ENCODE measurements at regions not wholly inside any gene's neighbourhood (a gene's known extent, or its start where the extent isn't known, plus 50 kb on each side); places are given as distances from the start of the nearest gene placed in this dataset.

DNA sequence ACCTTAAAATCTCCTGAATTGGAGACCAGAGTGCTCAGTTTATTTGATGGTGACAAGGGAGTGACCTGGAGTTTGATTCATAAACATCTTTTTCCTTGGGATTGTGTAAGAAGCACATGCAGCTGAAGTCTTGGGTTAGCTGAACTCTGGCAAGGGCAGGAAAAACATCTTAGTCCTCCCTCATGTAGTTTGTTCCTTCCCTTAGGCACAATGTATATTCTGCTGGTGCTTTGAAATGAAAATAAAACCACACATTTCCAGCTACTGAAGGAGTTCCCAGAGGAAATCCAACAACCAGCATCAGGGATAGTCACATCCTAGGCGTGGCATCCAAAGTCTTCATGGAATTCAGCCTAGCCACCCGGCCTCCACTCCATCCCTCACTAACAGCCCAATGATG, 95.2 kb upstream of the PAPPA start:
- TF ChIP-seq, protein P1, sequence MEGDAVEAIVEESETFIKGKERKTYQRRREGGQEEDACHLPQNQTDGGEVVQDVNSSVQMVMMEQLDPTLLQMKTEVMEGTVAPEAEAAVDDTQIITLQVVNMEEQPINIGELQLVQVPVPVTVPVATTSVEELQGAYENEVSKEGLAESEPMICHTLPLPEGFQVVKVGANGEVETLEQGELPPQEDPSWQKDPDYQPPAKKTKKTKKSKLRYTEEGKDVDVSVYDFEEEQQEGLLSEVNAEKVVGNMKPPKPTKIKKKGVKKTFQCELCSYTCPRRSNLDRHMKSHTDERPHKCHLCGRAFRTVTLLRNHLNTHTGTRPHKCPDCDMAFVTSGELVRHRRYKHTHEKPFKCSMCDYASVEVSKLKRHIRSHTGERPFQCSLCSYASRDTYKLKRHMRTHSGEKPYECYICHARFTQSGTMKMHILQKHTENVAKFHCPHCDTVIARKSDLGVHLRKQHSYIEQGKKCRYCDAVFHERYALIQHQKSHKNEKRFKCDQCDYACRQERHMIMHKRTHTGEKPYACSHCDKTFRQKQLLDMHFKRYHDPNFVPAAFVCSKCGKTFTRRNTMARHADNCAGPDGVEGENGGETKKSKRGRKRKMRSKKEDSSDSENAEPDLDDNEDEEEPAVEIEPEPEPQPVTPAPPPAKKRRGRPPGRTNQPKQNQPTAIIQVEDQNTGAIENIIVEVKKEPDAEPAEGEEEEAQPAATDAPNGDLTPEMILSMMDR (IDR thresholded peaks at IDR 0.05): no peak
- no peak for TF ChIP-seq POLR2A (IDR thresholded peaks at IDR 0.05)
- no peak for TF ChIP-seq EP300 (IDR thresholded peaks at IDR 0.05)
- Histone ChIP-seq H3K4me3 (no peak overlapping the region), H3K36me3 (no peaks in the 10 kb centered on the region), H3K27me3 (no peaks in the 10 kb centered on the region), H3K4me1 (no peaks in the 10 kb centered on the region), H3K27ac (no peak overlapping the region), H3K9me3 (no peaks in the 10 kb centered on the region)
- 89 to 92% methylated on average over 2 of the region's 2 CpGs for WGBS, 2 donors
- no peak for DNase-seq (ENCODE audit: low spot score in 2 of 2)

DNA sequence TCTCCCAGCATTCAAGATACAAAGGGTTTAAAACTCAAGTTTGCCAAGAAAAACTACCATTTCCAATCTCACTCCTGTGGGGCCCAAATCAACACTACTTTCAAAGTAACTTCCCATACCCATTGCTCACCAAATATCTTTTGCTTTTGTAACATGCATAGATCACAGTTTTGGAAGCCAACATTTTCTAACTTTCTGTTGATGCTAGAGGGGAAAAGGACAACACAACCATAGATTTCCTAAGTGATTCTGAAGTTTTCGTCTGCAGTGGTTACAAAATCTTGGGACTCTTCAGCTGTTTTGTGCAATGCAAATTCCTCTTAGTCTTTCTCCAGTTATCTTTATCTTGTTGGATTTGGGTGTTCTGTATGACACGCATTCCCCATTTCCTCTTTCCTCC, 94.1 kb upstream of the PAPPA start:
- Histone ChIP-seq H3K27me3 (no peaks in the 10 kb centered on the region), H3K9me3 (no peaks in the 10 kb centered on the region), H3K4me1 (no peaks in the 10 kb centered on the region), H3K4me3 (no peak overlapping the region), H3K27ac (no peak overlapping the region), H3K36me3 (no peaks in the 10 kb centered on the region)
- TF ChIP-seq POLR2A (IDR thresholded peaks at IDR 0.05): no peak
- no peak for TF ChIP-seq EP300 (IDR thresholded peaks at IDR 0.05)
- TF ChIP-seq, protein P1 (IDR thresholded peaks at IDR 0.05): no peak
- WGBS, 2 donors: 83 to 87% methylated on average over 2 of the region's 2 CpGs
- DNase-seq (ENCODE audit: low spot score in 2 of 2): no peak

DNA sequence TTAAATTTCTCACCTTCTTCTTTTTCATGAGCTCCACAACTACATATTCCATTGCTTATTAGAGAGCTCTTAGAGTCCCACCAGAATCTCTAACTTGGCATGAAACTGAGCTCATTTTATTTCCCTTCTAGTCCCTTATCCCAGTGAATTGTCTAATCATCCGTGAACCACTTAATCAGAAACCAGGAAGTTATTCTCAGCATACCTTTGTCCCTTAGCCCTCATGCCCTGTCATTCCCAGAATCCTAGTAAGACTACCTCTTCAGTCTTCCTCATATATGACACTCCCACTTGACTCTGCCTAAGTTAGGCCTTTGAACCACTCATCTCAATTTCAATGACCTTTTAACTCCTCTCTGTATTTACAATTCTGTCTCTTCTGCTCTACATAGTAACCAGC, 93.0 kb upstream of the PAPPA start:
- no peaks in the 10 kb centered on the region for H3K27me3 ChIP-seq
- H3K4me1 ChIP-seq: no peaks in the 10 kb centered on the region
- no peak overlapping the region for H3K4me3 ChIP-seq
- no peak for DNase-seq (ENCODE audit: low spot score in 2 of 2)
- no peak overlapping the region for H3K27ac ChIP-seq
- TF ChIP-seq, protein P1 (IDR thresholded peaks at IDR 0.05): no peak
- TF ChIP-seq EP300 (IDR thresholded peaks at IDR 0.05) (no peak), POLR2A (IDR thresholded peaks at IDR 0.05) (no peak)
- H3K36me3 ChIP-seq: no peaks in the 10 kb centered on the region
- WGBS, 2 donors: 83 to 87% methylated on average over 1 of the region's 1 CpG
- no peaks in the 10 kb centered on the region for H3K9me3 ChIP-seq

DNA sequence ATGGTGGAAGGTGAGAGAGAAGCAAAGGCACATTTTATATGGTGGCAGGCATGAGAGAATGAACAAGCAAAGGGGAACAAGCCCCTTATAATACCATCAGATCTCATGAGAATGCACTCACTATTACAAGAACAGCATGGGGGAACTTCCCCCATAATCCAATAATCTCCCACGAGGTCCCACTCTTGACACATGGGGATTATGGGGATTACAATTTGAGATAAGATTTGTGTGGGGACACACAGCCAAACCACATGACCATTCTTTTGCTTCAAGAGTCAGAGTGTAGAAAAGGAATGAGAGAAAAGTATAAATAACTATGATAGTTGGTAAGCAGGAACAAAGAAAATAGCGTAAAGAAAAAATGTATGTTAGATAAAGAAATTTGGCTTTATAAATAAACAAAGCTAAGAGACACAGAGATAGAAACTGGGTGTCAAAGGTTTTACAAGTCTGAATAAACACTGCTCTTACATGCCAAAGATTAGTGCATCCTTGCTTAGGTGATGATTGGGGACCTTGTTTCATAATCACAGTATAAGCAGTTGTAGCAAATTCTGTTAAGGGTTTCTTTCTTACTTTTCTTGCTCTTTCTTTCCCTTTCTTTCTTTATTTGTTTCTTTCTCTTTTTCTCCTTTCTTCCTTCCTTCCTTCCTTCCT, 91.9 kb upstream of the PAPPA start:
- TF ChIP-seq, protein P1 (IDR thresholded peaks at IDR 0.05): no peak
- no peak for TF ChIP-seq POLR2A (IDR thresholded peaks at IDR 0.05)
- no peak for TF ChIP-seq EP300 (IDR thresholded peaks at IDR 0.05)
- no peak for DNase-seq (ENCODE audit: low spot score in 2 of 2)
- WGBS, 2 donors: 70 to 72% methylated on average over 2 of the region's 2 CpGs
- no peaks in the 10 kb centered on the region for H3K36me3 ChIP-seq
- H3K27me3 ChIP-seq: no peaks in the 10 kb centered on the region
- no peak overlapping the region for H3K4me3 ChIP-seq
- no peaks in the 10 kb centered on the region for H3K4me1 ChIP-seq
- H3K27ac ChIP-seq: no peak overlapping the region
- H3K9me3 ChIP-seq: no peaks in the 10 kb centered on the region

DNA sequence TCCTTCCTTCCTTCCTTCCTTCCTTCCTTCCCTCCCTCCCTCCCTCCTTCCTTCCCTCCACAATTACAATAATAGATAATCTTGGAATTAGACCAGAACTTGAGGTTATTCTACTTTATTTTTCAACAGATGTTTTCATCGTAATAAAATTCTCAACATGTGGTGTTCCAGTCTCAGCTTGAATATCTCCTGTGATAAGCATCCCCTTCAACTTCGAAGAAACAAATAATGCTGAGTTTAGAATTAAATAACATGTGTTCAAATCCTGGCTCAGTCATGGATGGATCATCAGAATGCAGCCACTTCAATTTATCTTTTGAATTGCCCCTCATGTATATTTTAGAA, 91.4 kb upstream of the PAPPA start:
- H3K4me1 ChIP-seq: no peaks in the 10 kb centered on the region
- no peaks in the 10 kb centered on the region for H3K36me3 ChIP-seq
- no peak for DNase-seq (ENCODE audit: low spot score in 2 of 2)
- H3K9me3 ChIP-seq: no peaks in the 10 kb centered on the region
- H3K27ac ChIP-seq: no peak overlapping the region
- no peaks in the 10 kb centered on the region for H3K27me3 ChIP-seq
- no peak for TF ChIP-seq EP300 (IDR thresholded peaks at IDR 0.05)
- no peak overlapping the region for H3K4me3 ChIP-seq
- 71 to 74% methylated on average over 2 of the region's 2 CpGs for WGBS, 2 donors

DNA sequence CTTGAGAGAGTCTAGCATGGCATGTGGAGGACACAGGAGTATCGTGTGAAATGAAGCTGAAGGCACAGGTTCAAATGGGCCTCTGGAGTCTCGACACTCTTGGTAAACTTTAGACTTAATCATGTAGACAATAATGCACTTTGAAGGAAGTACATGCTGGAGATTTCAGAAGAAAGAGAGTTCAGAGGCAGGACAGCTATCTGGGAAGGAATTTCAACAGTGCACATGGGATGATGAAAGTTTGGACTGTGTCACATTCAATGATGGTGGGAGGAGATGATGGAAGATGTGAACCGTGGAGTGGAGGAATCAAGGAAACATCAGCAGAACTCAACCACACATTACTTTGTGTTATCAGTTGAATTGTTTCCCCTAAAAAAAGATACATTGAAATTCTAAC, 88.6 kb upstream of the PAPPA start:
- no peaks in the 10 kb centered on the region for H3K9me3 ChIP-seq
- H3K27me3 ChIP-seq: no peaks in the 10 kb centered on the region
- H3K27ac ChIP-seq: no peak overlapping the region
- no peaks in the 10 kb centered on the region for H3K36me3 ChIP-seq
- no peak for DNase-seq (ENCODE audit: low spot score in 2 of 2)
- no peaks in the 10 kb centered on the region for H3K4me1 ChIP-seq
- TF ChIP-seq, protein P1 (IDR thresholded peaks at IDR 0.05): no peak
- TF ChIP-seq POLR2A (IDR thresholded peaks at IDR 0.05) (no peak), EP300 (IDR thresholded peaks at IDR 0.05) (no peak)
- H3K4me3 ChIP-seq: no peak overlapping the region
- 81 to 83% methylated on average over 3 of the region's 3 CpGs for WGBS, 2 donors

All from tibial nerve (tissue), 4 donors.